ENCODE measurements at regions not wholly inside any gene's neighbourhood (a gene's known extent, or its start where the extent isn't known, plus 50 kb on each side); places are given as distances from the start of the nearest gene placed in this dataset.

- Histone ChIP-seq H3K27ac (ENCODE audit: low read depth, low read length) (no peak overlapping the region), H3K27me3 (ENCODE audit: insufficient read depth, low read length) (no peaks in the 10 kb centered on the region; the same call in 1 of the 2 replicates), H2AFZ (ENCODE audit: low read length, unreplicated experiment) (no peak overlapping the region), H3K36me3 (ENCODE audit: insufficient read depth, low read length) (no peaks in the 10 kb centered on the region), H3K79me2 (ENCODE audit: control insufficient read depth, insufficient read depth, low read length, unreplicated experiment) (no peaks in the 10 kb centered on the region), H3K4me3 (ENCODE audit: low read depth, low read length) (no peak overlapping the region), H3K4me1 (ENCODE audit: control insufficient read depth, insufficient read depth, low read length, unreplicated experiment) (no peaks in the 10 kb centered on the region)
Observed at GRCh38 chr20:59448851-59449444, 148.5 kb downstream of the EDN3 start.

- Histone ChIP-seq H3K27ac (ENCODE audit: low read depth, low read length) (no peak overlapping the region), H2AFZ (ENCODE audit: low read length, unreplicated experiment) (no peak overlapping the region), H3K36me3 (ENCODE audit: insufficient read depth, low read length) (no peaks in the 10 kb centered on the region), H3K79me2 (ENCODE audit: control insufficient read depth, insufficient read depth, low read length, unreplicated experiment) (no peaks in the 10 kb centered on the region), H3K4me3 (ENCODE audit: low read depth, low read length) (no peak overlapping the region), H3K27me3 (ENCODE audit: insufficient read depth, low read length) (no peaks in the 10 kb centered on the region; the same call in 1 of the 2 replicates), H3K4me1 (ENCODE audit: control insufficient read depth, insufficient read depth, low read length, unreplicated experiment) (no peaks in the 10 kb centered on the region)
Observed at GRCh38 chr20:59451066-59451630, 150.7 kb downstream of the EDN3 start.

GRCh38 chr20:59451641-59452040, 151.2 kb downstream of the EDN3 start:
- H2AFZ ChIP-seq (ENCODE audit: low read length, unreplicated experiment), result no peak overlapping the region
- H3K27me3 ChIP-seq (ENCODE audit: insufficient read depth, low read length), result no peaks in the 10 kb centered on the region; the same call in 1 of the 2 replicates
- H3K79me2 ChIP-seq (ENCODE audit: control insufficient read depth, insufficient read depth, low read length, unreplicated experiment), result no peaks in the 10 kb centered on the region
- no peak overlapping the region for H3K4me3 ChIP-seq (ENCODE audit: low read depth, low read length)
- H3K27ac ChIP-seq (ENCODE audit: low read depth, low read length), result no peak overlapping the region
- no peaks in the 10 kb centered on the region for H3K4me1 ChIP-seq (ENCODE audit: control insufficient read depth, insufficient read depth, low read length, unreplicated experiment)
- no peaks in the 10 kb centered on the region for H3K36me3 ChIP-seq (ENCODE audit: insufficient read depth, low read length)

- Histone ChIP-seq H3K4me3 (ENCODE audit: low read depth, low read length) (no peak overlapping the region), H3K79me2 (ENCODE audit: control insufficient read depth, insufficient read depth, low read length, unreplicated experiment) (no peaks in the 10 kb centered on the region), H3K36me3 (ENCODE audit: insufficient read depth, low read length) (no peaks in the 10 kb centered on the region), H3K4me1 (ENCODE audit: control insufficient read depth, insufficient read depth, low read length, unreplicated experiment) (no peaks in the 10 kb centered on the region), H3K27ac (ENCODE audit: low read depth, low read length) (no peak overlapping the region), H3K27me3 (ENCODE audit: insufficient read depth, low read length) (no peaks in the 10 kb centered on the region; the same call in 1 of the 2 replicates), H2AFZ (ENCODE audit: low read length, unreplicated experiment) (no peak overlapping the region)
Observed at GRCh38 chr20:59452856-59453255, 151.5 kb upstream of the PHACTR3 start.

- Histone ChIP-seq H3K4me3 (ENCODE audit: low read depth, low read length) (no peak overlapping the region), H3K27ac (ENCODE audit: low read depth, low read length) (no peak overlapping the region), H2AFZ (ENCODE audit: low read length, unreplicated experiment) (no peak overlapping the region), H3K79me2 (ENCODE audit: control insufficient read depth, insufficient read depth, low read length, unreplicated experiment) (no peaks in the 10 kb centered on the region), H3K27me3 (ENCODE audit: insufficient read depth, low read length) (no peaks in the 10 kb centered on the region; the same call in 1 of the 2 replicates), H3K36me3 (ENCODE audit: insufficient read depth, low read length) (no peaks in the 10 kb centered on the region), H3K4me1 (ENCODE audit: control insufficient read depth, insufficient read depth, low read length, unreplicated experiment) (no peaks in the 10 kb centered on the region)
Observed at GRCh38 chr20:59453759-59454560, 150.4 kb upstream of the PHACTR3 start.

- H3K36me3 ChIP-seq (ENCODE audit: insufficient read depth, low read length), result no peaks in the 10 kb centered on the region
- H3K79me2 ChIP-seq (ENCODE audit: control insufficient read depth, insufficient read depth, low read length, unreplicated experiment), result no peaks in the 10 kb centered on the region
- H2AFZ ChIP-seq (ENCODE audit: low read length, unreplicated experiment), result no peak overlapping the region
- H3K4me3 ChIP-seq (ENCODE audit: low read depth, low read length), result no peak overlapping the region
- no peaks in the 10 kb centered on the region for H3K4me1 ChIP-seq (ENCODE audit: control insufficient read depth, insufficient read depth, low read length, unreplicated experiment)
- H3K27me3 ChIP-seq (ENCODE audit: insufficient read depth, low read length), result no peaks in the 10 kb centered on the region; the same call in 1 of the 2 replicates
- no peak overlapping the region for H3K27ac ChIP-seq (ENCODE audit: low read depth, low read length)
Observed at GRCh38 chr20:59455402-59456341, 148.7 kb upstream of the PHACTR3 start.

- no peaks in the 10 kb centered on the region for H3K79me2 ChIP-seq (ENCODE audit: control insufficient read depth, insufficient read depth, low read length, unreplicated experiment)
- no peak overlapping the region for H3K4me3 ChIP-seq (ENCODE audit: low read depth, low read length)
- no peaks in the 10 kb centered on the region for H3K36me3 ChIP-seq (ENCODE audit: insufficient read depth, low read length)
- H3K4me1 ChIP-seq (ENCODE audit: control insufficient read depth, insufficient read depth, low read length, unreplicated experiment), result no peaks in the 10 kb centered on the region
- no peak overlapping the region for H2AFZ ChIP-seq (ENCODE audit: low read length, unreplicated experiment)
- H3K27ac ChIP-seq (ENCODE audit: low read depth, low read length), result no peak overlapping the region
- H3K27me3 ChIP-seq (ENCODE audit: insufficient read depth, low read length), result no peaks in the 10 kb centered on the region; the same call in 1 of the 2 replicates
Observed at GRCh38 chr20:59456342-59457279, 147.7 kb upstream of the PHACTR3 start.

- Histone ChIP-seq H3K4me3 (ENCODE audit: low read depth, low read length) (no peak overlapping the region), H3K4me1 (ENCODE audit: control insufficient read depth, insufficient read depth, low read length, unreplicated experiment) (no peaks in the 10 kb centered on the region), H3K27me3 (ENCODE audit: insufficient read depth, low read length) (no peaks in the 10 kb centered on the region), H3K79me2 (ENCODE audit: control insufficient read depth, insufficient read depth, low read length, unreplicated experiment) (no peaks in the 10 kb centered on the region), H3K27ac (ENCODE audit: low read depth, low read length) (no peak overlapping the region), H3K36me3 (ENCODE audit: insufficient read depth, low read length) (no peaks in the 10 kb centered on the region), H2AFZ (ENCODE audit: low read length, unreplicated experiment) (no peak overlapping the region)
Observed at GRCh38 chr20:59458645-59459044, 145.7 kb upstream of the PHACTR3 start.

GRCh38 chr20:59459586-59459985, 144.8 kb upstream of the PHACTR3 start:
- no peaks in the 10 kb centered on the region for H3K4me1 ChIP-seq (ENCODE audit: control insufficient read depth, insufficient read depth, low read length, unreplicated experiment)

More at GRCh38 chr20:59459586-59459985, 144.8 kb upstream of the PHACTR3 start:
- no peaks in the 10 kb centered on the region for H3K79me2 ChIP-seq (ENCODE audit: control insufficient read depth, insufficient read depth, low read length, unreplicated experiment)
- H3K4me3 ChIP-seq (ENCODE audit: low read depth, low read length), result no peak overlapping the region
- H3K36me3 ChIP-seq (ENCODE audit: insufficient read depth, low read length), result no peaks in the 10 kb centered on the region
- H3K27me3 ChIP-seq (ENCODE audit: insufficient read depth, low read length), result no peaks in the 10 kb centered on the region
- no peak overlapping the region for H2AFZ ChIP-seq (ENCODE audit: low read length, unreplicated experiment)
- H3K27ac ChIP-seq (ENCODE audit: low read depth, low read length), result no peak overlapping the region
